ENCODE measurements at regions not wholly inside any gene's neighbourhood (a gene's known extent, or its start where the extent isn't known, plus 50 kb on each side); places are given as distances from the start of the nearest gene placed in this dataset.

DNA sequence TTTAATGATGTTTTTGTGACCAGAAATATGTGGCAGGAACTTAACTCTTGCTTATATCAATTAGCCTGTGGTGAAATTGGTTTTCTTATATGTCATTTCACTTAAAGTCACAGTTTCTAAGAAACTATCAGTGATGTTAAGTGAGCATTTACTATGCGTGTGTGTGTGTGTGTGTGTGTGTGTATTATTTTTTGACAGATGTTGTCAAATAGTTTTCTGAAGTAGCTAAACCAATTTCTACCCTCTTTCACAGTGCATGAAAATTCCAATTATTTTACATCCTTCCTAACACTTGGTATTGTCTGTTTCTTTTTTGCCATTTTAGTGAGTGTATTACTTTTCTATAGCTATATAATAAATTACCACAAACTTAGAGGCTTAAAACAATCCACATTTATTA lies 122.1 kb upstream of the CAND1 start:
- TF ChIP-seq CTCF (IDR thresholded peaks at IDR 0.05) (no peak), EP300 (IDR thresholded peaks at IDR 0.05) (no peak)

All from tibial nerve (tissue), 4 donors.